Ovary (tissue), 7 donors: ENCODE measurements at regions not wholly inside any gene's neighbourhood (a gene's known extent, or its start where the extent isn't known, plus 50 kb on each side); places are given as distances from the start of the nearest gene placed in this dataset.
"Not testable (repeated sequence)": the region's sequence is repeated elsewhere in the genome, so short reads cannot be mapped to it uniquely, and the experiment has no call there.

Source experiments
- DNase-seq, 5 donors: peaks; one replicate each; pipeline ENCODE4 v3.0.0-alpha.2; 2019 to 2020
- H3K27ac ChIP-seq, 2 donors: fragments of 200-600 bp; one replicate each; pipeline versions ENCODE4 v1.5.1 to v1.8.0; 2019 to 2022
- H3K27me3 ChIP-seq: fragments of 200-600 bp; one replicate; pipeline ENCODE4 v1.8.0; 2022
- H3K36me3 ChIP-seq: fragments of 200-600 bp; sonication (generic); one replicate; pipeline ENCODE4 v1.5.1; 2019
- H3K4me1 ChIP-seq: one replicate; pipeline ENCODE4 v1.8.1; 2013; ENCODE audit warnings: mild to moderate bottlenecking, moderate library complexity; ENCODE audit not compliant: insufficient read depth
- H3K4me3 ChIP-seq: fragments of 200-600 bp; sonication (generic); one replicate; pipeline ENCODE4 v1.5.1; 2017
- H3K9me3 ChIP-seq, 2 donors: fragments of 200-600 bp in 1 of 2; sonication (generic) in 1 of 2; one replicate each; pipeline versions ENCODE4 v1.5.1 to v1.8.1; 2013 to 2019; ENCODE audit warnings: mild to moderate bottlenecking in 1 of 2, moderate library complexity in 1 of 2
- EP300 ChIP-seq: sonication (generic); formaldehyde crosslinking; IDR thresholded peaks from one replicate; pipeline ENCODE4 v1.6.1; 2017; ENCODE audit warnings: antibody characterized with exemption
- POLR2A ChIP-seq: fragments of 450-650 bp; IDR thresholded peaks from one replicate; pipeline ENCODE4 v1.6.1; 2017; ENCODE audit warnings: antibody characterized with exemption, mild to moderate bottlenecking, moderate library complexity
- WGBS, 3 donors: extraction: QIAGEN DNeasy Blood & Tissue Kit in 1 of 3; methylation state at CpG; one replicate each; pipeline versions ENCODE4 v1.1.5 to v1.1.7; 2013 to 2017; 5-methylcytosine and 5-hydroxymethylcytosine counted together
- intact Hi-C, 4 donors: fragments of 100-400 bp; cut with DNase I; formaldehyde crosslinking; loops; one replicate each; pipeline versions ENCODE4 v1.11.0 to v1.15.1; 2022 to 2023
- TF ChIP-seq, protein P1 (sequence below), 3 donors: fragments of 450-650 bp in 2 of 3; fragments of 200-600 bp in 1 of 3; IDR thresholded peaks; one replicate each; pipeline versions ENCODE4 v1.5.1 to v1.8.0; 2016 to 2022; ENCODE audit warnings: antibody characterized with exemption in 3 of 3, mild to moderate bottlenecking in 1 of 3
- donor health status: DM: no; HTN: no; CAD: no; lungs with moderate emphysema.
- donor health status: DM: no; HTN: no; CAD: no.
- donor health status: Bipolar disorder and iron deficiency.
- donor health status: DM: no; HTN: no; CAD: no.
- donor health status: DM: yes; HTN: yes; CAD: no.

DNA sequence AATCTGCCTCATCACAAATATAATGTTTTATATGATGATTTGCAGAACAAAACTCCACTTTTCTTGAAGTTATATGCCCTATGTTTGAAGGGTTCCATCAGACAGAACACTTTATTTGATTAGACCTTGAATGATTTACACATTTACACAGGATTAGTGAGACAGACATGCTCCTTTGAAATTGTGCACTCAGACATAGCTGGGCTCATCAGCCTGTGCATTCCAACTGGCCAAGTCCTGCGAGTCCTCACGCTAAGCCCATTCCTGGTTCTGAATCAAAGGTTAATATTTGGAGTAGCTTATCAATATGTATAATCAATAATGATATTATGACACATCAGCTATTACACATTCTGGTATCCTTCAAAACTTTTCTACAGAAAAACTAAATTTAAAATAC is 173.6 kb downstream of the MBL2 start:
- no peak for DNase-seq
- intact Hi-C loops = no loop called here
- TF ChIP-seq EP300 = no peak
- TF ChIP-seq, protein P1, sequence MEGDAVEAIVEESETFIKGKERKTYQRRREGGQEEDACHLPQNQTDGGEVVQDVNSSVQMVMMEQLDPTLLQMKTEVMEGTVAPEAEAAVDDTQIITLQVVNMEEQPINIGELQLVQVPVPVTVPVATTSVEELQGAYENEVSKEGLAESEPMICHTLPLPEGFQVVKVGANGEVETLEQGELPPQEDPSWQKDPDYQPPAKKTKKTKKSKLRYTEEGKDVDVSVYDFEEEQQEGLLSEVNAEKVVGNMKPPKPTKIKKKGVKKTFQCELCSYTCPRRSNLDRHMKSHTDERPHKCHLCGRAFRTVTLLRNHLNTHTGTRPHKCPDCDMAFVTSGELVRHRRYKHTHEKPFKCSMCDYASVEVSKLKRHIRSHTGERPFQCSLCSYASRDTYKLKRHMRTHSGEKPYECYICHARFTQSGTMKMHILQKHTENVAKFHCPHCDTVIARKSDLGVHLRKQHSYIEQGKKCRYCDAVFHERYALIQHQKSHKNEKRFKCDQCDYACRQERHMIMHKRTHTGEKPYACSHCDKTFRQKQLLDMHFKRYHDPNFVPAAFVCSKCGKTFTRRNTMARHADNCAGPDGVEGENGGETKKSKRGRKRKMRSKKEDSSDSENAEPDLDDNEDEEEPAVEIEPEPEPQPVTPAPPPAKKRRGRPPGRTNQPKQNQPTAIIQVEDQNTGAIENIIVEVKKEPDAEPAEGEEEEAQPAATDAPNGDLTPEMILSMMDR (IDR thresholded peaks at IDR 0.05) = no peak
- no peak for TF ChIP-seq POLR2A
- Histone ChIP-seq H3K27me3 (no peaks in the 10 kb centered on the region), H3K4me3 (no peak overlapping the region), H3K36me3 (no peaks in the 10 kb centered on the region), H3K4me1 (no peaks in the 10 kb centered on the region), H3K9me3 (no peaks in the 10 kb centered on the region), H3K27ac (no peak overlapping the region)
- WGBS, 3 donors = 81 to 94% (median 86%) methylated on average over 2 of the region's 2 CpGs

DNA sequence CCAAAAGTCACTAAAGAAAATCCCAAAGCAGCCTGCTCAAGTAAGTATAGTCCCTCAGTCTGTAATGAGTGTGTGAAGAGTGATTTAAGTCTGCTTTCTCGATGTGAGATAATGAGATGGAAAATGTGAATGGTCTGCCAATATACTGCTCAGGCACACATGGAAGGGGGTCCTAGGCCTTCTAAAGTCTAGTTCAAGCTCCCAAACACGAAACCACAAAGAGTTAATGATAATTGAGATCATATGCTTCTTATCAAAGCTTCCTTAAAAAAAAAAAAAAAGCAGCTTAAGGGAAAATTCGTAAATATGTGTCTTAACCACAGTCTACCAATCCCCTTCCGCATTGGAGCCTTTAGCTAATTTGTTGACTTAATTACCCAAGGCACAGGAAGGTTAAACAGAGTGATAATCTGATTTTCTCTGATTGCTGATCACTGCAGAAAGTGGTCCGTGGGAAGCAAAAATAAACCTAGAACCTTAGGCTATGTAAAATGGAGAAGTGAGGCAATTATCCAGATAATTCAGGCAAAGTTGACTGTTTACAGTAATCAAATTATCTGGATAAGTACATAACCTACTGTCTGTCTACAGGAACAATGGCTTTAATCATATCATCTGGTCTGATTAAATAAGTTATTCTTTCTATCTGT is 172.9 kb downstream of the MBL2 start:
- Histone ChIP-seq H3K27ac (no peak overlapping the region), H3K27me3 (no peaks in the 10 kb centered on the region), H3K9me3 (no peaks in the 10 kb centered on the region), H3K4me1 (no peaks in the 10 kb centered on the region), H3K4me3 (no peak overlapping the region), H3K36me3 (no peaks in the 10 kb centered on the region)
- DNase-seq = no peak
- 41 to 50% (median 44%) methylated on average over 5 of the region's 5 CpGs for WGBS, 3 donors
- TF ChIP-seq, protein P1 (IDR thresholded peaks at IDR 0.05) = no peak
- TF ChIP-seq POLR2A = no peak
- no peak for TF ChIP-seq EP300
- intact Hi-C loops = no loop called here

DNA sequence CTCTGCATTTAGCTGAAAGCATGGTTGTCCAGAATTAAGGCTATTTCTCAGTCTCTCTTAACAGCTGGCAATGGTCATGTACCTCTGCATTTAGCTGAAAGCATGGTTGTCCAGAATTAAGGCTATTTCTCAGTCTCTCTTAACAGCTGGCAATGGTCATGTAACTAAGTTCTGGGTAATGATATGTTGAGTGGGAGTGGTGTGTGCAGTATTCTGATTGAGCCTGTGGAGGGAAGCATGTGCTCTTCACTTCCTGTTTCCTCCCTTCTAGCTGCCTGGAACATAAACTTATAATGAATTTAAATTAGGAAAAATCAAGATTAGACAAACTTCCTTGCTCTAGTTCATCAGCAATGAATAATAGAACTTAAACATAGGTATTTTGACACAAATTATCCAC is 168.5 kb downstream of the MBL2 start:
- H3K27ac ChIP-seq, H3K4me1 ChIP-seq, H3K4me3 ChIP-seq, H3K36me3 ChIP-seq, intact Hi-C loops, H3K9me3 ChIP-seq, H3K27me3 ChIP-seq, DNase-seq: not testable (repeated sequence)

DNA sequence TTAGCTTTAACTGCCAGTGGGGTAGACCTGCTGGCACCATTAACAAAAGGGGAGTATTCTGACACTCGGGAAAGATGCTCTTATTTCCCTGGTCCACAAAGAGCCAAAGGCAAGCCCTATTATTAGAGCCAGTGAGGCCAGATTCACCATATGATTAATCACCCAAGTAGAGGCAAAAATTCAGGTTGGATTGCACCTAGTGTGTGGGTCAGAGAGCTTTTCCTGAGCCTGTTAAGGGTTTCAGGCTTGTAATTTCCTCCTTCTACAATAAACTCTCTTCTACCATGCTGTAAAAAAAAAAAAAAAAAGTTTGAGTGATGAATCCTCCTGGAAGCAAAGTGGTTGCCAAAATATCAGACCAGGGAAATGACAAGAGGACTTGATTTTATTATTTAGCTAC is 163.5 kb downstream of the MBL2 start:
- Histone ChIP-seq H3K4me1 (no peaks in the 10 kb centered on the region), H3K36me3 (no peaks in the 10 kb centered on the region), H3K4me3 (no peak overlapping the region), H3K27me3 (no peaks in the 10 kb centered on the region), H3K27ac (no peak overlapping the region), H3K9me3 (no peaks in the 10 kb centered on the region)
- WGBS, 3 donors = 28 to 46% (median 44%) methylated on average over 1 of the region's 1 CpG
- DNase-seq = no peak
- intact Hi-C loops = no loop called here
- no peak for TF ChIP-seq POLR2A
- TF ChIP-seq, protein P1 (IDR thresholded peaks at IDR 0.05) = no peak
- TF ChIP-seq EP300 = no peak

DNA sequence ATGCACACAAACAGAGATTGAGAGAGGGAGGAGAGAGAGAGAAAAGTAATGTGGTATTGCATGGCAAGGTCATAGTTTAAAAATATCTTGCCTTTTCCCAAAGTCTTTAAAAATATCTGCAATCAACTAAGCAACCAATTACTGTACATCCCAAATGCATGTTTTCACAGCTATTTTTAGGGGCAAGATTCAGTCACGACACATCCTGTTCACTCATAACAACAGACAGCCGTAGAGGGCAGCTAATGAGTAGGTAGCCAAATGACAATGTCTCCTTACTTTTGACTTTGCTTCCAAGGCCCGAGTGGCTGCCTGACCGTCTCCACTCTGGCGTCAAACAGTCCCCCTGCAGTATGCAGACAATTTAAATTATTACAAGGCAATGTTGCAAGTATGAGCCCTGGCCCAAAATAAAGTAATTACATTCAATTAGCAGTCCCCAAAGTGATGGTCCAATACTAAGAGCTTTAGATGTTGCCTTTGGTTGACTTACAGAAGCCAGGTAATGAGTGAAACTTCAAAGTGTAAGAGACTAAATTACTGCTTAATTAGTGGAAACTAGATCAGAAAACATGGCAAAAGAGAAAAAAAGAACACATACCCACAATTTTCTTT is 162.9 kb downstream of the MBL2 start:
- Histone ChIP-seq H3K4me1 (no peaks in the 10 kb centered on the region), H3K9me3 (no peaks in the 10 kb centered on the region), H3K36me3 (no peaks in the 10 kb centered on the region), H3K4me3 (no peak overlapping the region), H3K27ac (no peak overlapping the region), H3K27me3 (no peaks in the 10 kb centered on the region)
- WGBS, 3 donors = 38 to 53% (median 50%) methylated on average over 5 of the region's 5 CpGs
- intact Hi-C loops = no loop called here
- no peak for DNase-seq
- TF ChIP-seq POLR2A (no peak), EP300 (no peak)
- TF ChIP-seq, protein P1 (IDR thresholded peaks at IDR 0.05) = no peak
